GM21528 (cell line): ENCODE measurements at regions not wholly inside any gene's neighbourhood (a gene's known extent, or its start where the extent isn't known, plus 50 kb on each side); places are given as distances from the start of the nearest gene placed in this dataset.

Source experiments
- ATAC-seq: cut with Tn5 transposase; IDR thresholded peaks from one replicate; pipeline ENCODE4 v1.9.1; 2021; ENCODE audit warnings: mild to moderate bottlenecking, moderate library complexity; ENCODE audit not compliant: unreplicated experiment, low FRiP score

GRCh38 chr14:86020841-86021240 is 490.9 kb downstream of the FLRT2 start:
- no peak for ATAC-seq

DNA sequence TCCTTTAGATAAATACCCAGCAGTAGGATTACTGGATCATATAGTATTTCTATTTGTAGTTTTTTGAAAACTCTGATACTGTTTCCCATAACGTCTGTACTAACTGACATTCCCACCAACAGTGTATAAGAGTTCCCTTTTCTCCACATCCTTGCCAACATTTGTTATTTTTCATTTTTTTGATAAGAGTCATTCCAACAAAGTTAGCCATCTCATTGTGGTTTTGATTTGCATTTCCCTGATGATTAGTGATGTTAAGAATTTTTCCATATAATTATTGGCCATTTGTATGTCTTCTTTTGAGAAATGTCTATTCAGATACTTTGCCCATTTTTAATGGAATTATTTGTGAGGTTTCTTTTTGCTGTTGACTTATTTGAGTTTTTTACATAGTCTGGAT is 486.0 kb downstream of the FLRT2 start:
- no peak for ATAC-seq

DNA sequence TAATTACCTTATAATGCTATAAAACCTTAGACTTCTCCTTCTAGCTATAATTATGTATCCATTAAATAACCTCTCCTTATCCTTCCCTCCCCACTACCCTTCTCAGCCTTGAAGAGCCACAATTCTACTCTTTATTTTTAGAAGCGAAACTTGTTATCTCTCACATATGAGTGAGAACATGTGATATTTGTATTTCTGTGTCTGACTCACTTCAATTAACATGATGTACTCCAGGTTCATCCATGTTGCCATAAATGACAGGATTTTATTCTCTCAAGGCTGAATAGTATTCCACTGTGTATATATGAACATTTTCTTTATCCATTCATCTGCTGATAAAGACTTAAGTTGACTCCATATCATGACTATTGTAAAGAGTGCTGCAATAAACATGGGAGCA is 485.6 kb downstream of the FLRT2 start:
- ATAC-seq: no peak

DNA sequence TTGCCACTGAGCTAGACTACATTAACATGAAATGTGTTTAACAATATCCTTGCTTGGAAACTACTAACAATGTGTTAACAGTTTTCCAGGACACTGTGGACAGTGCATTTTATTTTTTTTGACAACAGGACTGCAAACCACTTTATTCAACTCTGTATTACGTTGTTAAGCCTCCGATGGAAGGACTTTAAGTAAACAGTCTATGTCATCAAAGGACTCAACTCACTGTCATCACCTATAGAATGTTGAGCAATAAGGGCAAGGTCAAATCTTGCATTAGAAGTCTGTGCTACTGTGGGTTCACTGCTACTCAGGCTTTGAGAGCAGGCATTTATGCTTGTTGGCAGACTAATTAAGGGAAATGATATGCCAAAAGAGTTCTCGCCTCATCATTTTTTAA is 483.7 kb downstream of the FLRT2 start:
- ATAC-seq: no peak

GRCh38 chr14:86012461-86012860 is 482.5 kb downstream of the FLRT2 start:
- no peak for ATAC-seq

- ATAC-seq: no peak
Measured at GRCh38 chr14:86003998-86004397, 474.1 kb downstream of the FLRT2 start.

DNA sequence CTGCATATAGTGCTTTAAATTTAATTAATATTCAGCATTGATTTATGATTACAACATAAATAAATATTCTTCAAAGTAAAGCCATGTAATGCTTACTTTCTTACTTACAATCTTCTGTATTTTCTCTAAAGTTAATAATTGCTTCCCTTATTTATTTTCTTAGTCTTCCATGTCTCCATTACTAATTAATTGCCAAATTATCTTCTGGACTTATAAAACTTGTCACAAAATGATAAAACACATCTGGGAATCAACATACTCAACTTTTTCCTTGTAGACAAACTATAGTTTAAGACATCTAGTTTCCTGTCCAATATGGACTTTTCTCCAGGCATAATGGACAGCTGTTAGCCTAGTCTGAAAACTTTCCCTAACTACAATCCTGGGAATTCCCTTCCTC is 466.6 kb downstream of the FLRT2 start:
- no peak for ATAC-seq

DNA sequence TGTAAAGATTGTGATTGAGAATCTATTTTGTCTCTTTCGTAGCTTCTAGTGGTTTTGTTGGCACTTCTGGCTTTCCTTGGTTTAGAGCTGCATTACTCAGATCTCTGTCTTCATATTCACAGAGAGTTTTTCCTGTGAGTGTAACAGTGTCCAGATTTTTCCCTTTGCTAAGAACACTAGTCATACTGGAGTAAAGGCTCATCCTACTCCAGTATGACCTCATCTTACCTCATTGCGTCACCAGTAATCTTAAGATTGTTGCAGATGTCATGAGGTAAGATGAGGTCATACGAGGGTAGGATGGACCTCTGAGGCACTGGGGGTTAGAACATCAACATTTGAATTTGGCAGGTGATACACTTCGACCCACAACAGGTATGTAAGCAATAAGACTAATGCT is 461.2 kb downstream of the FLRT2 start:
- no peak for ATAC-seq

- ATAC-seq: no peak
Measured at GRCh38 chr14:85987907-85988306, 458.0 kb downstream of the FLRT2 start.

GRCh38 chr14:85987292-85987691 is 457.3 kb downstream of the FLRT2 start:
- ATAC-seq: no peak

DNA sequence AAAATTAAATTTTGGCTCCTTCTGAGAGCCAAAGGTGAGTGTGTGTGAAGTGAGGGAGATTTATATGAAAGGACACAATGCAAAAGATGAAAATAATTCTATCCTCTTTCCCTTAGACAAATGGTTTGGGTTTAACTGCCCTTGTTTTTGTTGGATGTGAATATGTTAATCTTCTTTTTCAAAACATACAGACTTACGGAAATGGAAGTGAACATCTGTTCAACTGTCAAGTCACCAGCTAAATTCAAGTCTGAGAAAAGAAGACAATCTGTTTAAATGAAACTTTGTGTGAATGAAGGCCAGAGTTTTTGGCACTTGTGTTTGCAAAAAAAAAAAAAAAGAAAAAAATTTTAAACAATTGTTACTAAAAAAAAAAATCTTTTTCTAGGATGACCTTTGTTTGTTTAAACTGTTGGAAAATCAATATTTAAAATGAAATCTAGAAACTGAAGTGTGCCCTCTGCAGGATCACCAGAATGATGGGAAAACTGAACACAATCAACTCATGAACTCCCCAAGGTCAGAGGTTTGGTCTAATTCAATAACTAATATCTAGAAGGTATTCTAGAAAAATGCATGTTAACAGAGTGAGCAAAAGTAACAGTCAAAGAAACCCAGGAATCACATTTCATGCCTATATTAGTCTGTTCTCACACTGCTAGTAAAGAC is 448.8 kb downstream of the FLRT2 start:
- ATAC-seq: no peak

- no peak for ATAC-seq
Measured at GRCh38 chr14:85974602-85975001, 444.7 kb downstream of the FLRT2 start.

DNA sequence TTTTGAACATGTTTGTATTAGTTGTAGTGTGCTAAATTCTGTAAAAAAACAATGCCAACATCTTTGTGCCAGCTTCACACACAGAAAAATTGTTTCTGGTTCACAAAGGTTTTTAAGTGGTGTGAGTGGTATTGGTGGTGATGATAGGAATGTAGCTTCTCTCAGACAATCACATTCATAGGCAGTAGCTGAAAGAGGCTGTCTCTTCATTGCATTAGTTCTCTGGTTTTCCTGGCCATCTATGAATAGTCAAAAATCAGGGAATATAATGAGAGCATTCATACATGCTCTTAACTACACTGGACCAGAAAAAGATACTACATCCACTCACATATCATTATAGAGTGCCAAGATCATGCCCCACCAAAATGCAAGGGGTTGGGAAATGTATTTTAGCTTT is 433.5 kb downstream of the FLRT2 start:
- no peak for ATAC-seq

DNA sequence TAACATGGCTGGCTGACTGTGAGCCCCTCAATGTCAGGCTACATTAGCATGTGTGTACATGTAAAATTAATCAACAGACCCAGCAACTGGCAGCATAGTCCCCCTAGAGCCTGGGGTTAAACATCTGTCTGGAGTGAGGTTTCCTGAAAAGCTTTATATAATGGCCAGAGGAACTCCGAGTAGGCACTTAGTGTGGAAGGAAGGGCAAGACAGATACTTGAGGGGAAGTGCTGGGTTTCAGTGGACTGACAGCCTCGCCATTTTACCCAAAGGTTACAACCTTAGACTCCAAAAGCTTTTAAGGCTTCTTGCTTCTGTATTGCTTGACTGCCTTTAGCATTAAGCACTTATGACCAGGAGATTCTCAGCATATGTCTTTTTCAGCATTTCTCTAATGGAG is 430.8 kb downstream of the FLRT2 start:
- no peak for ATAC-seq

DNA sequence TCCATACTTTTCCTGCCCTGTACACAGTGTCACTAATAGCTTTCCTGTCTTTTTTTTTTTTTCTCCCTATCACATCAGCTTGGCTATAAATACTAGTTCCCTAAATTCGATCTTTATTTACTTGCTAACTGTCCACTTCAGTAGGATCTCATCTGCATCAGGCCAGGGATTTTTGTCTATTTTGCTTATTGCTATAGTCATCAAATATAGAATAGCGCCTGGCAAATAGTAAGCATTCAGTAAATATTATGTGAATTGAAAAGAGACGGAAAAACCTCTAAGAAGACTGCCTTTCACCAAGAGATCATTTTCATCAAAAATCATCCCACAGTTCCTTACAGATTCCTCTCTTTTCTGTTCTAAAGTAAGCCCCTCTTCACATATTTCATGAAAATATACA is 429.1 kb downstream of the FLRT2 start:
- ATAC-seq: no peak

GRCh38 chr14:85958069-85958468 is 428.1 kb downstream of the FLRT2 start:
- ATAC-seq: no peak

DNA sequence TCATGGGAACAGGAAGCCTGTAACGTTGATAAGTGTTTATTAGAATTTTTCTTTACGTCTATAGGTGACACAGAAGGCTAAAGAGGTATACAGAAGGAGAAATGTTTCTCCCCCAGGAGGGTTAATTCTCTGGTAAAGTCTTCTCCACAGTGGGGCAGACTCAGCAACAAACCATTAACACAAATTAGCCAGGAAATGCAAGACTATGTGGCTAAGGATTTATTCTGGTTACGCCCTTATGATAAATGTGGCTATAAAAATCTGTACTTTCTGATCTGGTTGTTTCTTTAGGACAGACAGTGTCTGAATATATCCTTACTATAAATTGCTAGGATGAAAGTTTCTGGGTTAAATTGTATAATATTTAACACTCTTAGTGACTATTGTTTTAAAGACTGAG is 423.3 kb downstream of the FLRT2 start:
- no peak for ATAC-seq

DNA sequence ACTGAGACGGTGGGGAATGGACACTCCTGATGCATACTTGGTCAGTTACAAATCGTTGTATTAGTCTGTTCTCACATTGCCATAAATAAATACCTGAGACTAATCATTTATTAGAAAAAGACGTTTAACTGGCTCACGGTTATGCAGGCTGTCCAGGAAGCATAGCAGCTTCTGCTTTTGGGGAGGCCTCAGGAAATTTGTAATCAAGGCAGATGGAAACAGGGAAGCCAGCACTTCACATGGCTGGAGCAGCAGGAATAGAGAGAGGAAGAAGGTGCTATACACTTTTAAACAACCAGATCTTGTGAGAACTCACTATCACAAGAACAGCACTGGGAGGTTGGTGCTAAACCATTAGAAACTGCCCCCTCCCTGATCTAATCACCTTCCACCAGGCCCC is 418.2 kb downstream of the FLRT2 start:
- no peak for ATAC-seq

DNA sequence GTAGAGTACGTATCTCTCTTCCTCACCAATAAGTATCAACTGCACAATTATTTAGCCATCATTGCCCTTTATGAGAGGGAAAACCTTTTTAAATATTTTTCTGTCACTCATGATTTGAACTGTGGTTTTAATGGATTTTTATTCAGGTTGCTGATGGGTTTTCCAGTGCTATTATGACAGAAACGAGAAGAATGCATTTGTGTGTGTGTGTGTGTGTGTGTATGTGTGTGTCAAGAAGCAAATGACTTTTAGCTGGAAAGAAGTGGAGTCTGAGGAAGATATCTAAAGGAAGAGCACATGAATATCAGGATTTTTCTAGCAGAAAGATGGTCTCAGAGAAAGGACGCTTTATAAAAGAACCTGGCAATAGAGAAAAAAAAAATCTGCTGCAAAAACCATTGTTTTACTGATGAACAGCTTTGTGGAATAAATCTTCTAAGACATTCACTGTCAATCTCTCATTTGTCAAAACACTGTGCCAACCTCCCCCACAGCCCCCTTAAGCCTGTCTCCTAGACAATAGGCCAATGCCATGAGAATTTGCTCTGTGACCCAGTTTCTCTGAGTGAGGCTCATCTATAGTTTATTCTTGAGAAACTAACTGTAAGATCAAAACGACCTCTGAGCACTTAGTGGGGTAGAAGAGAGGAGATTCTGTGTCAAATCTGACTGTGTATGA is 417.7 kb downstream of the FLRT2 start:
- no peak for ATAC-seq

- ATAC-seq: no peak
Measured at GRCh38 chr14:85943192-85943591, 413.2 kb downstream of the FLRT2 start.

GRCh38 chr14:85934886-85935254 is 404.9 kb downstream of the FLRT2 start:
- peak; percentile 66 for ATAC-seq

GRCh38 chr14:85934123-85934885 is 404.4 kb downstream of the FLRT2 start:
- ATAC-seq: peak; percentile 95
